Epithelial cell of proximal tubule (primary cell): ENCODE measurements at regions not wholly inside any gene's neighbourhood (a gene's known extent, or its start where the extent isn't known, plus 50 kb on each side); places are given as distances from the start of the nearest gene placed in this dataset.

Experiments
- DNase-seq: peaks from one replicate; pipeline ENCODE4 v3.0.0-alpha.2; 2011; ENCODE audit warnings: low read depth
- H3K4me3 ChIP-seq: 2 replicates; pipeline ENCODE4 v1.5.1; 2011; ENCODE audit warnings: low read depth, mild to moderate bottlenecking, low read length
- TF ChIP-seq, protein P1 (sequence below): conservative IDR thresholded peaks from 2 replicates; pipeline ENCODE4 v1.5.1; 2012; ENCODE audit warnings: low read depth, mild to moderate bottlenecking, low read length

GRCh38 chr14:62329427-62329826, 567.2 kb downstream of the SNAPC1 start:
- no peak for DNase-seq
- no peak overlapping the region for H3K4me3 ChIP-seq
- TF ChIP-seq, protein P1, sequence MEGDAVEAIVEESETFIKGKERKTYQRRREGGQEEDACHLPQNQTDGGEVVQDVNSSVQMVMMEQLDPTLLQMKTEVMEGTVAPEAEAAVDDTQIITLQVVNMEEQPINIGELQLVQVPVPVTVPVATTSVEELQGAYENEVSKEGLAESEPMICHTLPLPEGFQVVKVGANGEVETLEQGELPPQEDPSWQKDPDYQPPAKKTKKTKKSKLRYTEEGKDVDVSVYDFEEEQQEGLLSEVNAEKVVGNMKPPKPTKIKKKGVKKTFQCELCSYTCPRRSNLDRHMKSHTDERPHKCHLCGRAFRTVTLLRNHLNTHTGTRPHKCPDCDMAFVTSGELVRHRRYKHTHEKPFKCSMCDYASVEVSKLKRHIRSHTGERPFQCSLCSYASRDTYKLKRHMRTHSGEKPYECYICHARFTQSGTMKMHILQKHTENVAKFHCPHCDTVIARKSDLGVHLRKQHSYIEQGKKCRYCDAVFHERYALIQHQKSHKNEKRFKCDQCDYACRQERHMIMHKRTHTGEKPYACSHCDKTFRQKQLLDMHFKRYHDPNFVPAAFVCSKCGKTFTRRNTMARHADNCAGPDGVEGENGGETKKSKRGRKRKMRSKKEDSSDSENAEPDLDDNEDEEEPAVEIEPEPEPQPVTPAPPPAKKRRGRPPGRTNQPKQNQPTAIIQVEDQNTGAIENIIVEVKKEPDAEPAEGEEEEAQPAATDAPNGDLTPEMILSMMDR = no peak

- no peak for DNase-seq
- TF ChIP-seq, protein P1 = no peak
These were observed 585.4 kb downstream of the SNAPC1 start for GRCh38 chr14:62347562-62348011.

DNA sequence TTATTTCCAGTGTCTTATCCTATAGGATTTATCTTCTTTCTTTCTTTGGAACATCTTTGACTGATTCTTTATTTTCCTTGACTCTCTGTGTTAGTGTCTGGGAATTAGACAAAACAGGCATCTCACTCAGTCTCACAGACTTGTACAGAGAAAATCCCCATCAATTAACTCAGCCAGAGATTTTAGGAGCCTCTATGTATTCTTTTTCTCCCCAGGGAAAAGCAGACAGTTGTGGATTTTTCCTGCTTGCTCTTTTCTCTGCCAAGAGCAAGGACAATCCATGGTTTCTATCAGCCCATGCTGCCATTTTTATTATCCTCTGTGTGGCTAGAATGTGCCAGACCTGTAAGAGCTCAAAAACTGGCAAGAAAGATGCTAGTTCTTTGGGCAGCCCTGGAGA, 595.1 kb downstream of the SNAPC1 start:
- TF ChIP-seq, protein P1 = no peak
- no peak for DNase-seq
- no peak overlapping the region for H3K4me3 ChIP-seq

More at GRCh38 chr14:62347562-62348011, 585.4 kb downstream of the SNAPC1 start:
- H3K4me3 ChIP-seq = no peak overlapping the region

DNA sequence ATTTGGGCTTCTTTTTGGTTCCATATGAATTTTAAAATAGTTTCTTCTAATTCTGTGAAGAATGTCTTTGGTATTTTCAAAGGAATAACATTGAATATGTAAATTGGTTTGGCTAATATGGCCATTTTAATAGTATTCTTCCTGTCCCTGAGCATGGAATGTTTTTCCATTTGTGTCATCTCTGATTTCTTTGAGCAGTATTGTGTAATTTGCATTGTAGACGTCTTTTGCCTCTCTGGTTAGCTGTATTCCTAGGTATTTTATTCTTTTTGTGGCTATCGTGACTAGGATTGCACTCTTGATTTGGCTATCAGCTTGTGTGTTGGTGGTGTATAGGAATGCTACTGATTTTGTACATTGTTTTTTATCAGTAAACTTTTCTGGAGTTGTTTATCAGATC, 601.9 kb downstream of the SNAPC1 start:
- no peak overlapping the region for H3K4me3 ChIP-seq
- TF ChIP-seq, protein P1 = no peak
- DNase-seq = no peak

DNA sequence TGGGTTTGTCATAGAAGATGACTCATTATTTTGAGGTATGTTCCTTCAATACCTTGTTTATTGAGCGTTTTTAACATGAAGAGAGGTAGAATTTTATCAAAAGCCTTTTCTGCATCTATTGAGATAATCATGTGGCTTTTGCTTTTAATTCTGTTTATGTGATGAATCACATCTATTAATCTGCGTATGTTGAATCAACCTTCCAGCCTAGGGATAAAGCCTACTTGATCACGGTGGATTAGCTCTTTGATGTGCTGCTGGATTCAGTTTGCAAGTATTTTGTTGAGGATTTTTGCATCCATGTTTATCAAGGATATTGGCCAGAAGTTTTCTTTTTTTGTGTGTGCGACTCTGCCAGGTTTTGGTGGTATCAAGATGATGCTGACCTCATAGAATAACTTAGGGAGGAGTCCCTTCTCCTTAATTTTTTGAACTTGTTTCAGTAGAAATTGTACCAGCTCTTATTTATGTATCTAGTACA, 602.6 kb downstream of the SNAPC1 start:
- H3K4me3 ChIP-seq = no peak overlapping the region
- TF ChIP-seq, protein P1 = no peak
- DNase-seq = no peak

- TF ChIP-seq, protein P1 = no peak
- DNase-seq = no peak
- H3K4me3 ChIP-seq = no peak overlapping the region
These were observed 607.8 kb downstream of the SNAPC1 start for GRCh38 chr14:62369919-62370560.

GRCh38 chr14:62373944-62374343, 611.7 kb downstream of the SNAPC1 start:
- no peak overlapping the region for H3K4me3 ChIP-seq
- TF ChIP-seq, protein P1 = no peak
- no peak for DNase-seq
